Bronchial epithelial cell (primary cell): ENCODE measurements at regions not wholly inside any gene's neighbourhood (a gene's known extent, or its start where the extent isn't known, plus 50 kb on each side); places are given as distances from the start of the nearest gene placed in this dataset.
"Not testable (repeated sequence)": the region's sequence is repeated elsewhere in the genome, so short reads cannot be mapped to it uniquely, and the experiment has no call there.

ENCODE experiments used
- DNase-seq: peaks from one replicate; pipeline ENCODE4 v3.0.0-alpha.2; 2010; ENCODE audit warnings: low read depth
- FAIRE-seq: peaks from 2 replicates; lab custom pipeline; 2011; peaks lifted over from hg19 to GRCh38; lab: Jason Lieb, UNC
- H3K27me3 ChIP-seq: 2 replicates; pipeline ENCODE4 v1.5.1; 2011; ENCODE audit warnings: low read length; ENCODE audit not compliant: control insufficient read depth, insufficient read depth
- H3K36me3 ChIP-seq: 2 replicates; pipeline ENCODE4 v1.5.1; 2011; ENCODE audit warnings: low read length; ENCODE audit not compliant: control insufficient read depth, insufficient read depth
- H3K4me3 ChIP-seq: 2 replicates; pipeline ENCODE4 v1.5.1; 2011; ENCODE audit warnings: mild to moderate bottlenecking, low read depth, low read length, control low read depth
- CTCF ChIP-seq: IDR thresholded peaks from 2 replicates; pipeline ENCODE4 v1.5.1; 2011; ENCODE audit warnings: mild to moderate bottlenecking, moderate library complexity, low read length, control low read depth, inconsistent platforms; ENCODE audit not compliant: insufficient read depth, severe bottlenecking

GRCh38 chr6:121548131-121548530 is 112.7 kb downstream of the GJA1 start:
- TF ChIP-seq CTCF: no peak
- Histone ChIP-seq H3K4me3 (no peak overlapping the region), H3K27me3 (no peaks in the 10 kb centered on the region), H3K36me3 (no peaks in the 10 kb centered on the region)
- DNase-seq: no peak
- FAIRE-seq: no peak

- no peak for TF ChIP-seq CTCF
- FAIRE-seq (no peak), DNase-seq (peak; percentile 98)
Measured at GRCh38 chr6:121549736-121550135, 114.3 kb downstream of the GJA1 start.

GRCh38 chr6:121550491-121551010 is 115.1 kb downstream of the GJA1 start:
- Histone ChIP-seq H3K36me3 (no peaks in the 10 kb centered on the region), H3K4me3 (no peak overlapping the region), H3K27me3 (no peaks in the 10 kb centered on the region)
- TF ChIP-seq CTCF: no peak
- DNase-seq (no peak), FAIRE-seq (no peak)

More at GRCh38 chr6:121549736-121550135, 114.3 kb downstream of the GJA1 start:
- Histone ChIP-seq H3K27me3 (no peaks in the 10 kb centered on the region), H3K36me3 (no peaks in the 10 kb centered on the region), H3K4me3 (no peak overlapping the region)

- no peak for TF ChIP-seq CTCF
- no peaks in the 10 kb centered on the region for H3K36me3 ChIP-seq
- no peak for FAIRE-seq
- H3K27me3 ChIP-seq: no peaks in the 10 kb centered on the region
- no peak overlapping the region for H3K4me3 ChIP-seq
- no peak for DNase-seq
Measured at GRCh38 chr6:121555201-121555600, 119.8 kb downstream of the GJA1 start.

- not testable (repeated sequence) for FAIRE-seq, H3K36me3 ChIP-seq, H3K27me3 ChIP-seq, H3K4me3 ChIP-seq, DNase-seq
Measured at GRCh38 chr6:121556149-121556548, 120.7 kb downstream of the GJA1 start.

- TF ChIP-seq CTCF: no peak
- no peak overlapping the region for H3K4me3 ChIP-seq
- no peaks in the 10 kb centered on the region for H3K36me3 ChIP-seq
- FAIRE-seq (no peak), DNase-seq (no peak)
- H3K27me3 ChIP-seq: no peaks in the 10 kb centered on the region
Measured at GRCh38 chr6:121557146-121557940, 121.9 kb downstream of the GJA1 start.
